Left lobe of liver (tissue), 2 donors: ENCODE measurements at regions not wholly inside any gene's neighbourhood (a gene's known extent, or its start where the extent isn't known, plus 50 kb on each side); places are given as distances from the start of the nearest gene placed in this dataset.

Experiments
- ATAC-seq: fragments of 200-7000 bp; cut with Tn5 transposase; one replicate; pipeline ENCODE4 v1.9.1; 2020; ENCODE audit warnings: mild to moderate bottlenecking, moderate library complexity
- DNase-seq: peaks from one replicate; pipeline ENCODE4 v3.0.0-alpha.2; 2020; ENCODE audit warnings: low spot score
- donor health status: DM: no; HTN: no; CAD: no; lungs with moderate emphysema.
- donor health status: DM: no; HTN: yes; CAD: no.

- ATAC-seq (peak; percentile 96), DNase-seq (peak; percentile 76)
Measured at GRCh38 chr1:232682248-232682647, 52.3 kb upstream of the SIPA1L2 start.

- ATAC-seq = no peak
- DNase-seq = no peak
Measured at GRCh38 chr1:232684371-232685105, 54.6 kb upstream of the SIPA1L2 start.

- no peak for DNase-seq
- no peak for ATAC-seq
Measured at GRCh38 chr1:232686346-232686745, 56.4 kb upstream of the SIPA1L2 start.

GRCh38 chr1:232687304-232687703 is 57.4 kb upstream of the SIPA1L2 start:
- ATAC-seq = peak; percentile 85
- DNase-seq = no peak

GRCh38 chr1:232687728-232688127 is 57.8 kb upstream of the SIPA1L2 start:
- no peak for DNase-seq
- ATAC-seq = no peak

- ATAC-seq (no peak), DNase-seq (no peak)
Measured at GRCh38 chr1:232688398-232688797, 58.5 kb upstream of the SIPA1L2 start.

- no peak for ATAC-seq
- no peak for DNase-seq
Measured at GRCh38 chr1:232689711-232690110, 59.8 kb upstream of the SIPA1L2 start.

- no peak for ATAC-seq
- no peak for DNase-seq
Measured at GRCh38 chr1:232690285-232690935, 60.5 kb upstream of the SIPA1L2 start.

- DNase-seq (no peak), ATAC-seq (no peak)
Measured at GRCh38 chr1:232694475-232694874, 64.5 kb upstream of the SIPA1L2 start.

GRCh38 chr1:232695621-232696385 is 65.9 kb upstream of the SIPA1L2 start:
- DNase-seq = no peak
- no peak for ATAC-seq

GRCh38 chr1:232696466-232696865 is 66.5 kb upstream of the SIPA1L2 start:
- no peak for ATAC-seq
- DNase-seq = no peak

- DNase-seq = no peak
- ATAC-seq = no peak
Measured at GRCh38 chr1:232697187-232697822, 67.4 kb upstream of the SIPA1L2 start.

- ATAC-seq (no peak), DNase-seq (no peak)
Measured at GRCh38 chr1:232699814-232700213, 69.9 kb upstream of the SIPA1L2 start.

- DNase-seq (no peak), ATAC-seq (no peak)
Measured at GRCh38 chr1:232702911-232703310, 73.0 kb upstream of the SIPA1L2 start.

- ATAC-seq (no peak), DNase-seq (no peak)
Measured at GRCh38 chr1:232704256-232704655, 74.3 kb upstream of the SIPA1L2 start.

- DNase-seq = peak; percentile 59
Measured at GRCh38 chr1:232704694-232705680, 75.1 kb upstream of the SIPA1L2 start.

GRCh38 chr1:232705815-232706575 is 76.1 kb upstream of the SIPA1L2 start:
- ATAC-seq = no peak
- DNase-seq = no peak

More at GRCh38 chr1:232704694-232705680, 75.1 kb upstream of the SIPA1L2 start:
- peak; percentile 84 for ATAC-seq

GRCh38 chr1:232707142-232707541 is 77.2 kb upstream of the SIPA1L2 start:
- DNase-seq (no peak), ATAC-seq (no peak)

- ATAC-seq (no peak), DNase-seq (no peak)
Measured at GRCh38 chr1:232709386-232709785, 79.5 kb upstream of the SIPA1L2 start.
